ENCODE measurements at regions not wholly inside any gene's neighbourhood (a gene's known extent, or its start where the extent isn't known, plus 50 kb on each side); places are given as distances from the start of the nearest gene placed in this dataset.

DNA sequence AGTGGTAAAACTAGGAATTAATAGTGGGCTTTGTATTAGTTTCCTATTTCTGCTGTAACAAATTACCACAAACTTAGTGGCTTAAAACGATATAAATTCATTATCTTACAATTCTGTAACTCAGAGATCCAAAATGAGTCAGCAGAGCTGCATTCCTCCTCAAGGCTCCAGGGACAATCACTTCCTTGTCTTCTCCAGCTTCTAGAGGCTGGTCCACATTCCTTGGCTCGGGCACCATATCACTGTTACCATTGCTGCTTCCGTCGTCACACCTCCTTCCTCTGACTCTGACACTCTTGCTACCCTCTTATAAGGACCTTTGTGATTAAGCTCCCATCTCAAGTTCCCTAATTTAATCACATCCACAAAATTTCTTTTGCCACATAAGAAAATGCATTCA, 567.8 kb upstream of the KLHL29 start:
- no peak for DNase-seq (ENCODE audit: low spot score)

GRCh38 chr2:22821458-22821857, 563.5 kb upstream of the KLHL29 start:
- DNase-seq (ENCODE audit: low spot score): no peak

DNA sequence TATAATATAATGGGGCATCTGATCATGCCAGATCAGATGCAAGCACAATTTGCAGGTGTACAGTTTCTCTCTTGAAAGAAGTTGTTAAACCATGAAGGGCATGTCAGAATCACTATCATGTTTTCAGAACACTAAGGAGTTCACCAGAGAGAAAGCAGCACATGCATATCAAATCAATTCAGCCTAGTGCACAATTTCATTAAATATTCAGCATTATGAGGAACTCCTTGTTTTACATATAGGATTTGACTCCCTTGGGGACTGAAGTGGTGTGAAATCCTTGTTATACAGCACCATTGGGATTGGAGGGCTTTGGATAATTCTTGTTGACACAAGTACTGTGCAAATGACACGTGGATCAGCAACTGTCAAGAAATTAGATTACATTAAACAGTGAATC, 562.1 kb upstream of the KLHL29 start:
- no peak for DNase-seq (ENCODE audit: low spot score)

DNA sequence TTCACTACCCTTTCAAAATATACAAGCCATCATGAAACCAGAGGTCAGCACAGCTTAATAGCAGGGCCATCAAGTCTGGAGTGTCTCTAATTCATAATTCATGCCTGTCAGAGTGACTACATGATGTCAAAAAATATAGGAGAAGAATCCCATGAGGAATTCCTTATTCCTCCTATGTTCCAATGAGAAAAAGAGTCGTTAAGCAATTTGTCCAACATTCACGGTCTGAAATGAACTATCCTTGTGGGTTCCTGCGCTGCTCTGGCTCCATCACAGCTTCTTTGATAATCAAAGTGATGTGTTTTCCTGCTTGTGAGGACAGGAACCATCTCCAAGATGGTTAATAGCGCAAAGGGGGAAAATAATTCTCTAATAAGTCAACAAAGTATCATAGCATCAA, 560.4 kb upstream of the KLHL29 start:
- no peak for DNase-seq (ENCODE audit: low spot score)

GRCh38 chr2:22826703-22827102, 558.3 kb upstream of the KLHL29 start:
- no peak for DNase-seq (ENCODE audit: low spot score)

DNA sequence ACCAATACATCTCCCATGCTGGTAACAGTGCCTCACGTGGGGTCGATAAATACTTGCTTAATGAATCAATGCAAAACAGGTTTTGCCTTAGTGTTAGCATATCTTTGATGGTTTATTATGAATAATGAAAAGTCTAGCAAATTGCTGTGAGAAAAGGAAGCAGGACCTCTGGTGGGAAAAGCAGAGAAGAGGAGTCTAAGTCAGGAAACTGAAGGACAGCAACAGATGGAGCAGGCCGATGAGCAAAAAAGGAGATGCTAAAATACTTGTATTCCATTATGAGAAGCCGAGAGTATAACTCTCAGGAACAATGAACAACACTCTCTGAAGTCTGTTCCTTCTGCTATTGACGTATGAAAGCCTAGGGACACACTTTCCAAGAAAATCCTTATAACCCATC, 555.2 kb upstream of the KLHL29 start:
- no peak for DNase-seq (ENCODE audit: low spot score)

DNA sequence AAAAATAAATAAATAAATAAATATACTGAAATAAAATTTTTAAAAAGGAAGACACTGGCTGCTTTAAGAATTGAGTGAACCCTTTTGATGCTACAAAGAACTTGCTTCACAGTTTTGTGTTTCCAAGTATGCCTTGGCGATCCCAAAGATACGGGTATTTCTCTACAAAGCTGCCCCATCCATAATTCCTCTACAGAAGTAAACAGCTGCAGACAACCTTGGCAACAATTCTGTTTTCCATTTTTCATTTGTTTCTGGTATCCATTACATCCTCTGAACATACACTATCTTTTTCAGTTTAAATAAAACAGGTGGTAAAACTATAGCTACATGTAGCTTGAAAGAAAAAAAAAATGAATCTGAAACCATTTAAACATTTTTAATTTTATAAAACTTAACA, 552.8 kb upstream of the KLHL29 start:
- DNase-seq (ENCODE audit: low spot score): no peak

DNA sequence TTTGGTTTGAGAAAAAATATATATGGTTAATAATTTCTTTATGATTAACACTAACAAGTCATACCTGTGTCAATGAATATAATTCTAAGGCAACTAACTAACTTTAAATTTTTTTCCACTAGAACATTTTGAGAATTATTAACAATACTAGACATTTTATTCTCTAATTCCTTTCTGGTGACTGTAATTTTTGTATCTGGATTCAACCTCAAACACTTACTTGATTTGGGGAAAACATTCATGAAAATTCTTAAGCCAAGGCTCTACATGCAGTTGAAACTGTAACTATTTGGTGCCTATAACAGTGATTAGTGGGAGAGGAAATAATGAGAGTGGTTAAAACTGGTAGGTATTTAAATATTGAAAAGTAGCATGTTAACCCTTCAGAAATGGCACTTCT, 546.5 kb upstream of the KLHL29 start:
- DNase-seq (ENCODE audit: low spot score): no peak

DNA sequence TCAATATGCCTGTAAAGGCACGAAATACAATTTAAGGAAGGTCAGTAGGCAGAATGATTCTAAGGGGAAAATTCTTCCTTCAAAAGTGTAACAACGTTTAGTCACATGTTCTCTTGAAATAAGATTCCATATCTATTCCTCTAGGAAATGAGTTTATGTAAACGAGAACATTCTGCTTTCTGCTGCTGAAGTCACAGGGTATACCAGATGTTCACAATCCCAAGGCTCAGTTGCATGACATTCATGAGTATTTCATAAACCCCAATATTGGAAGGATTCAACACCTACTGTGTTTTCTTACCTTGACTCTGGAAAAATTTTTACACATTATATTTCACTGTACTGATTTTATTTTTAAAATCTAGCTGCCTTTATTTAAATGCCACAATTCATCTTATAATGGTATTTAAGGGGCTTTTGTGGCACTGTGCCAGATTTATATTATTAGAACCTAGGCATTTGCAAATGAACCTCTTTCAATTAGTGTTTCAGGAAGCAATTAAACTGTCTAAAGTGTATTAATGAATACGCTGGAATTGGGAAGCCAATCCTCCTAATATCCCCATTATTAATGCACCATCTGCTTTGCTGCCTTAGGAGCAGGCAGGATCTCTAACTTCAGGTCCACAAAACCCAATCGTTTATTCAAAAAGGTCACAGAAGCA, 542.6 kb upstream of the KLHL29 start:
- no peak for DNase-seq (ENCODE audit: low spot score)

DNA sequence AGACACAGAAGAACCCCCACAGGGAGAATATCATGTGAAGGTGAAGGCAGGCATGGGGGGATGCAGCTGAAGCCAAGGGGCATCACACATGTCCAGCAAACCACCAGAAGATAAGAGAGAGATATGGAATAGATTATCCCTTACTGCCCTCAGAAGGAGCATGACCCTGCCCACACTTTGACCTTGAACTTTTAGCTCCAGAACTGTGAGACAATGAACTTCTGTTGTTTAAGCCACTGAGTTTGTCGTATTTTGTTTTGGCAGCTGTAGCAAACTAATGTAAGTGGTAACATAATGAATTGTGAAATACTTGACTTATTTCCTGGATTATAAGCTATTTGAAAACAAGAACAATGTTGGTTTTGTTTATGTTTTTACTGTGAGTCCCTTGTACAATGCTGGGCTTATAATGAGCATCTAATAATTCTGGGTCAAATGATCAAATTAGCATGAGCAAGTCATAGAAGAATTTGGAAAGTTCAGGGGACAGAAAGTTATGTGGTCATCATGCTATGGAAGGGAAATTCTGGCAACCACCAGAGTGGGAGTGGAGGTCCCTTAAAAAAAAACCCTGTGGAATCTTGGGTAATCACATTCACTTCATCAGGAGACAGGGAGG, 541.0 kb upstream of the KLHL29 start:
- DNase-seq (ENCODE audit: low spot score): no peak

- no peak for DNase-seq (ENCODE audit: low spot score)
Observed at GRCh38 chr2:22850310-22850709, 534.7 kb upstream of the KLHL29 start.

DNA sequence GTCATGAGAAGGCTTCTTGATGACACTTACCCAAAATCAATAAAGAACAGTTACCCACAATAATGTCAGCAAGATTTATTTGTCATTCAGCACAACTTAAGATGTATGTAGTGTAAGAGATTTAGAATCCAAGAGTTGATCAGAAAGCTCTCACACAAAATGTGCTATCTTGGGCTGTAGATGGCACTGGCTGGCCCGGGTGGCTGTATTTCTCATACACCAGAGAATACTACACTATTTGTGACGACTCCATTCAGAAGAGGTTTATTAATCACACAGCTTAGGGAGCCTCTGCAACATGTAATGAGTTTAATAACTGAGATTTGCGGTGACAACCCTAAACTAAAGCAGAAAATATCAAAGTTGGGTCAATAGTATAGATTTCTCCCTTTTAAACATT, 530.4 kb upstream of the KLHL29 start:
- no peak for DNase-seq (ENCODE audit: low spot score)

DNA sequence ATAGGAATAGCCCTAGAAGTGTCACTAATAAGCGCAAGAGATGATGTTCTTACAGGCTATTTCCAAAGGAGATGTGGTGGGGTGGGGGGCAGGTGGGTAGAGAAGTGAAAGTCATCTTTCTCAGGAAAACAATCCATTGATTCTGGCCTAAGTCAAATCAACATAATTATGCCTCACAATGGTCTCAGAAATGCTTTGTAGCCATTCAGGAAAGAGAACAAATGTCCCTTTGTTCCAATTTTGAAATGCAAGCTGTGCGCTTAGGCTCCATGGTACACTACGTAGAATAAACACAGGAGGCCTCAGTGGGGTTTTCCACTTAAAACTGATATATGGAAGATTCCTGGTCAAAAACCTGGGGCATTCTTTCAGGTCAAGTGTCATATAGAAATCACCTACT, 529.9 kb upstream of the KLHL29 start:
- DNase-seq (ENCODE audit: low spot score): no peak

DNA sequence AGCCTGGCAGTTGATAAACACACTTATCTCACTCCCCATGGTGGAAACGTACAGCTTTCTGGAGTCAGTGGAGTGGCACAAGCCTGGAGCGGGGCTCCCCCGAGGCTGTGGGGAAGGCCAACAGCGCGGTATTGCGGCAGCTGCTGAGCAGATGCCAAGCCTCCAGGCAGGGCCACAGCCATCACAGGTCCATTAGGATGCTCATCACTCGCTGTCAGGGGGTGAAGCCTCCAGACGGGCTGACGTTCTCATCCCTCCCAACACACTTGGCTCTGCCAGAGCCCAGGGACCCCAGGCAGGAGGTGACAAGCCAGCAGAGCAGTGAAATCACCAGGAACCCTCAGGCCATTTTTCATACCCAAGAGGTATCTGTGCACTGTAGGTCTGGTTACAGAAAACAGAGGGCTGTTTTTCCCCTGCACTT, 529.2 kb upstream of the KLHL29 start:
- DNase-seq (ENCODE audit: low spot score): no peak

- no peak for DNase-seq (ENCODE audit: low spot score)
Observed at GRCh38 chr2:22867973-22868372, 517.0 kb upstream of the KLHL29 start.

DNA sequence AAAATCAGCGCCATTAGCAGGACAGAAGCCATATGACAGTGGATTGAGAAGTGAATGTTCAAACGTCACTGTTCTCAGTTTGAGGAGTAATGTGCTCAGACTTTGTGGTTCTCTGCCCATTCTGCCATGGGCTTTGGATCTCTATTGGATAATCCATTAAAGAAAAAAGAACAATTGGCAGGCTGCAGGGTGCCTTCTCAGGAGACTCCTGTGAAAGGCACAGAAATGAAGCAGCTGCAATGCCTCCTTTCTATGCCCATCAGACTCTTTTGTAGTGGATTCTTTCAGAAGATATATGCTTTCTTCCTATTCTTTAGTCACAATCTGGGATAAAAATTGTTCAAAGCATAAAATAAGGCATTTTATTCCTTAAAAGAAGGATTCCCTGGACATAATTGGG, 506.9 kb upstream of the KLHL29 start:
- no peak for DNase-seq (ENCODE audit: low spot score)

DNA sequence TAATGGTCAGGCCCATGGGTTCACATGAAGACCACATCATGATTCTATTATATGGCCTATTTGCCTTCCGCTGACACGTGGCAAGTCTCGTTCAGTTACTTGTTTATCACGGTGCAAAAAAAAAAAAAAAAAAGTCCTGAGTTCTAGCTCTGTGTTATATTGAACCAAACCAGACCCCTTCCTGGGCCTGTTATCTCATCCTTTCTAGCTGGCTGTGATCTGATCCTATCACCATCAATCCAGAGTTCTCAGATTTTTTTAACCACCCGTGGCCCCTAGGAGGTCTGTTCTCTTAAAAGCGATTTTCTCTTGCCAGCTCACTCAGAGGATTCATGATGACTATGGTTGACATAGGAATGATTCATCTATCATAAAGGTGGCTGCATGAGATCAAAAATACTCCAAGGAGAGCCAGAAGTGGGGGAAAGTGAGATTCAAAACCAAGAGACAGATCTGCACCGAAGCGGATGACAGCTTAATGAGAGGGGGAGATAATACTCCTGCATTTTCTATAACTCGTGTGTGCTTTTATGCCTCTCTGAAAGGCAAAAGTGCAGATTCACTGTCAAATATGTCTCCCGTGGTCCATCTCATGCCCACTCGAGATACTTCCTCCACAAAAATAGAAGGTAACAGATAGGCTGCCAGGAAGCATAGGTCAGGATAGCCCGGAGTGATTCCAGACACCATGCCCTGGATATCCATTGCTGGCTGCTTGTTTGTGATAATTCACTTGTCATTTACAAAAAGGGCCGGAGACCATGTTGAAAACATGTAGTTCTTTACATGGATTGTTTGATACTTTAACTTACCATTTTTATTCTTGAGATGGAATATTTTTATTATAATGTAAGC, 505.7 kb upstream of the KLHL29 start:
- DNase-seq (ENCODE audit: low spot score): no peak

GRCh38 chr2:22880161-22880560, 504.8 kb upstream of the KLHL29 start:
- no peak for DNase-seq (ENCODE audit: low spot score)

DNA sequence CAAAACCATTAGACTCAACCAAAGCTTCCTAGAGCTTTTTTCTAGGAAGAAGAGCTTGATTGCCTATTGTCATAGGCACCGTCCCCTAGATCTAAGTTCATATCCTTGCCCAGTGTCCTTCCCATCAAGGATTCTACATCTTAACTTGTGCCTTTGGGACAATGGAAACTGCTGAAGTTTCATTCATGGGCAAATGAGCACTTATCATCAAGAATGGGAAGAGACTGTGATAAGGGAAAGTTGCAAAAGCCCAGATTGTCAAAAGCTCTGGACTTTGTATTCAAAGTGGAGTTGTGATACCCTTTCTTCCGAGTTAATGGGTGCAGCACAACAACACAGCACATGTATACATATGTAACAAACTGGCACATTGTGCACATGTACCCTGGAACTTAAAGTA, 503.0 kb upstream of the KLHL29 start:
- DNase-seq (ENCODE audit: low spot score): no peak

GRCh38 chr2:22882643-22883042, 502.3 kb upstream of the KLHL29 start:
- DNase-seq (ENCODE audit: low spot score): no peak

DNA sequence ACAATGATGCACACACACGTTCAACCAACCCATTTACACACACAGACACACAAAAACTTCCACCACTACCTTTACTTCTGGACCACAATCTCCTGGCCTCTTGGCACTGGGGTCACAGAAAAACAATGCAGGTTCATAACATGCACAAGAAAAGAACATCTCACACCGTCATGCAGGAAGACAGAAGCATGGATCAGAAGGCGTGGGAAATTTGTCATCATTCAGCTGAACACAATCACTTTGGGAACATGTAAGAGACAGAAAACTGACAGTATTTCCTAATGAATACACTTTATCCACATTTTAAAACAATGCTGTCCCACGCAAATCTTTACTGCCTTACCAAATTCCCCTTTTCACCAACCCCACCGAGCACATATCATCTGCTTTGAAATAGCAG, 501.9 kb upstream of the KLHL29 start:
- DNase-seq (ENCODE audit: low spot score): no peak

- DNase-seq (ENCODE audit: low spot score): no peak
Observed at GRCh38 chr2:22885245-22885644, 499.7 kb upstream of the KLHL29 start.

- DNase-seq (ENCODE audit: low spot score): no peak
Observed at GRCh38 chr2:22887426-22887825, 497.6 kb upstream of the KLHL29 start.

Measured in ureter (tissue), 1 donor.